ENCODE measurements at regions not wholly inside any gene's neighbourhood (a gene's known extent, or its start where the extent isn't known, plus 50 kb on each side); places are given as distances from the start of the nearest gene placed in this dataset.

DNA sequence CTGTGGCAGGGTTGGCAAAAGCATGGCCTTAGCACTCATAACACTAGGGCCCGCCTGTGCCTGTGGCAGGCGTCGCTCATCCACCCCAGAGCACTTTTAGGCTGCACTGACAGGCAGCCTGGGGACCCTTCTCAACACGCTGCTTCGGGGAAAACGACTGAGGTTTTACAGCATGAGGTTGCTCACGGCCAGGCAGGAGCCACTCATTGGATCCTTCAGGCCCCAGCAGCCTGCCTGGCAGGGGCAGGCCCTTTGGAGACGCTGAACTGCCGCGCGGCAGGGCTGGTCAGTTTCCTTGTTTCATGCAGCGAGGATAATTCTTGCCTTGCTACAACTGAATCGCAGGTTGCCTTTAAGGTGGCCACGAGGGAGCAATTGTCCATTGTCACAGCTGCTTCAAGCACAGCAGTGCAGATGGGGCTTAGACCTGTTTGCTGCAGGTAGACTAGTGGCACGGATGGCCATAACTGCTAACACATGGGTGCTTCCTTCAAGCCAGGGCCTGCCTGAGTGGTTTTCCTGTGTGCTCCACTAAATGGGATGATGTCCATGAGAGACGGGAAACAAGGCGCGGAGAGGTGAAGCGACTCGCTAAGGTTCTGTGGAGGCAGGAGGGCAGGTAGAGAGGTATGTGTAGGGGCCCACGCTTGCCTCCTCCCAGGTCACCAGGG is 49.9 kb upstream of the HS6ST1 start:
- no peak for DNase-seq (ENCODE audit: low spot score)

DNA sequence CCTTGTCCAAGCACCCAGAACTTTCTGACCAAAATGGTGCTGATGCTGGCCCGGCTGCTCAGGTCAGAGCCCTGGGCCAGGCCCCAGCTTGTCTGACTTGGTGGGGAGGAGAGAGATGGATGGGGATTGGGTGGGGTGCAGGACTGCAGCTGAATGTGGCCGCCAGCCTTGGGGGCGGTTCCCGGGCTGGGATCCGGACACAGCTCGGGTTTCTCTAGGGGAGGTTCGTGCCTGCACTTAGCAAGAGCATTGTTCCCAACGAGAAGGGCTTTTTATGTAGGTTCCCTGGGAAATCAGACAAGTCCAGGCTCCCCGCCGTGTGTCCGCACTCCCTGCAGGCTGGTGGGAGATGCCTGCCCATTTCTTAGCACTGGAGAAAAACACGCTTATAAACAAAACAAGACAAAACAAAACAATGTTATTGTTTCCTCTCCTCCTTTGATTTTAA is 50.5 kb upstream of the HS6ST1 start:
- DNase-seq (ENCODE audit: low spot score): peak; percentile 76

- DNase-seq (ENCODE audit: low spot score): peak; percentile 88
Measured at GRCh38 chr2:128369602-128370467, 51.2 kb upstream of the HS6ST1 start.

DNA sequence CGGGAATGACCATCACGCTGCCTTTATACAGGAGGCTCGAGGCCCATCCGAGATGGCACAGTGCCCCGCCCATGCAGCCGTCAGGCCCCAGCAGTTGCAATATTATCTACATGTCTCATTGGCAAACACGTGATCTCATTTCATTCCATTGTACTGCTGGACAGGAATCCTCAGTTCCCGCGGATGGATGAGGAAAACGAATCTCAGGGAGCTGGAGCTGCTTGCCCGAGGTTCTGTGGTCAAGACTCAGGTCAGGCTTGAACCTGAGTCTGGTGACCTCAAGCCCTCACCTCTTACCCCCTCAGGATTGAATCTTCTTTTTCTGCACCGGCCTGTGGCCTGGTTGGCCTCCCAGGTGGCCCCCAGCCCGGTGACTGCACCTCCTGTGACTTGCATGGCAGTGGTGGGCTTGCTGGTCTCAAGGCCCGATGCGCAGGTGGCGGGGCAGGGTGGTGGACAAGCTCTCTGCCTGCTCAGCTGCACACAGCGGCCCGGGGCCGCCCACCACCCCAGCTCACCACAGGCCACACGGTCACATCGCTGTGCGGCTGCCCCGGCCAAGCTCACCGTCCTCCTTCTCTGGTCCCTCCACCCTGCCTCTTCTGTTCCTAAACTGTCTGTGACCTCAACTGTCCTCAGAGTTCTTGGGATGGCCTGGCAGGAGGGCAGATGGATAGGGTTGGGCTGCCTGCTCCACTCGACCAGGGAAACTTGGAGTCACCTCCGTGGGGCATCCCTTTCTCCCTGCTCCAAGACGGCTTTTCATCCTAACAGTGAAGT is 52.0 kb upstream of the HS6ST1 start:
- DNase-seq (ENCODE audit: low spot score): no peak

DNA sequence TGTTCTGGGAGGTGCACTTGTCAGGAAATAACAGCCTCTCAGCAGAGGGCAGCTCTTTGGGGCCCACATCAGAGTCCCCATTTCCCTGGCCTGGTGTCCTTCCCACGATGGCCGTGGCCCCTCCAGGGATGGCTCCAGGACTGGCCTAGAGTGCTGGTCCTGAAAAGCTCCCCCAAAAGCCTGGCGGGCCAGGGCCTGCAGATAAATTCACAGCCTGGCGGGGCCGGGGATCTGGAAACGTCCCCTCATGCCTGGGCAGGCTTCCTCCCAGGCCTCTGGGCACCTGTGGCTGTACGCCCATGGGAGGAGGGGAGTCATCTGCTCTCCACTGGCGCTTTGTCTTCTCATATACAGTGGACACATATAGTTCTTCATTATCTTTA is 52.6 kb upstream of the HS6ST1 start:
- DNase-seq (ENCODE audit: low spot score): no peak

GRCh38 chr2:128371648-128372345 is 53.1 kb upstream of the HS6ST1 start:
- DNase-seq (ENCODE audit: low spot score): no peak

- no peak for DNase-seq (ENCODE audit: low spot score)
Measured at GRCh38 chr2:128372621-128373341, 54.1 kb upstream of the HS6ST1 start.

DNA sequence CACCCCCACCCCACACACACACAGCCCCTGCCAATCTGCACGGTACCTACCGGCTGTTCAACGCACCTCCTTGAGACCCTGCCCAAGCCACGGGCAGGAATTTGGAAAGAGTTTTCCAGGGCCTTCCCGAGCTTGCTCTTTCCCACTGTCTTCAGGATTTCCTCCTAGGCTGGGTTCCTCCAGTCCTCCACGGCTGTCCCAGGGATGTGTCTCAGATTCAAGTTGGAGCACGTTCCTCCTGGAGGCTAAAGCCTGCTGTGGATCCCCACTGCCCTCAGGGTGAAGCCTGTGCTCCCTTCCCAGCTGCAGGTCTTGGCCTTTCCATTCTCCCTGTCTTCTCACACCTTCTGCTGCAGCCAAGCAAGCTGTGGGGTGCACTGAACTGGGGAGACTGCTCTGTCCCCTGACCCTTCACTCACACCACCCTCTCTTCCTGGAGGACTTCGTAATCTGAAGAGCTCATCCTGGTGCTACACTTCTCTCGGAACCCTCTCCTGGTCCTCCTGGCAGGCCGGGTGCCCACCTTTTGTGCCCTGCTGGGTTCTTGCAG is 54.9 kb upstream of the HS6ST1 start:
- DNase-seq (ENCODE audit: low spot score): no peak

DNA sequence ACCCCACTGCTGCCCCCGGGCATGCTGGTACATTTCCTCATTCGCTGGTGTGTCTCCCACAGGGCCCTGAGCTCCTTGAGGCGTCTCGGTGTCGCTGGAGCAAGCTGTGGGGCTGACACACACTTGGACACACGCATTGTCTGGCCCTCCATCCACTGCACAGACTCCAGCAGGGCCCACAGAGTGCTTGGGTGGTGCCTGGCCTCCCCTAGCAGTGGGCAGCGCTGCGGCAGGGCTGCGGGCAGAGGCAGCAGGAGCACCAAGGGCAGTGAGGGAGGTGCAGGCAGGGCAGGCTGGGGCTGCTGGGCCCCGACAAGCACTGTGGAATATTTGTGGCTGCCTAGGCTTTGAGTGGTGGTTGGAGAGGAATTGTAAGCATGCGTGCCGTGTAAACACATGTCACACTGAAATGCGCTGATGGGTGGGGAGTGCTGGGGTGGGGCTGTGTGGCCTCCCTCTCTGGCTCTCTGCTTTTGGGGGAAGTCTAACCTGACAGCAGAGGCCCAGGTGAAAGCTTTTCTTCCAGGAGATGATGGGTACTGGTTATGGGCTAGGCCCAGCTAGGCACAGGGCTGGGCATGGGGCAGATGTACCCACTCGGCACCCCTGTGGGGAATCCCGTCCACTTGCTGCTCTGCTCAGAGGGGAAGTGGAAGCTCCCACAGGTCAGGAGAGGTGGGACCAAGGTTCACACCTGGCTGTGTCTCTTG is 55.5 kb upstream of the HS6ST1 start:
- DNase-seq (ENCODE audit: low spot score): no peak

DNA sequence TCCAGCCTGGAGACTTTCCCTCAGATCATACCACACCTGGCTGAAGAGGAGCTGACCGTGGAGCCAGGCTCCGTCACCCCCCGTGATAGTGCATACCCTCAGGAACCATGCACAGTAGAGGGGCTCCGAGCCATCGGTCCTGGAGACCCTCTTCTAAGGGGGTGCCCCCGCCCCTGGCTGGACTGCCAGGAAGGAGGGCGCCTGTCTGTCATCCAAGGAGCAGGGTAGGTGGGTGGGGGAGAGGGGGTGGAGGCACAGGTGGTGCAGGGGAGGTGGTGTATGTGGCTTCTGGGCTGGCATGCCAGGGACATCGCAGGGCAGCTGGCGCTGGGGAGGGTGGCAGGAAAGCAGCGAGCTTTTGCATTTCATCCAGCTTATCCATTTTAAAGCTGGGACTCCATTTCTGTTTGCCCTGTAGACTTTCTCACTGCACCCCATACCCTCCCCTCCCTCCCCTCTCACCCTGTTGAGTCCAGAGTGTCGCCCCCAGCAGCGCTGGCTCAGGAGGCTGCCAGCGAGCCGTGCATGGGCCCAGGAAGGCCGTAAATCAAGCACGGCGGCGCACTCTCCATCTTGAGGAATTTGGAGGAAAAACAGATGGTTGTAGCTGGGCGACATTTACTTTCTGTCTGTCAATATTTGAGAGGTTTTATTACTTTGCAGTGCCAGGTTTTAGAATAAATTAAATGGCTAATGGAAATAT is 56.2 kb upstream of the HS6ST1 start:
- no peak for DNase-seq (ENCODE audit: low spot score)

DNA sequence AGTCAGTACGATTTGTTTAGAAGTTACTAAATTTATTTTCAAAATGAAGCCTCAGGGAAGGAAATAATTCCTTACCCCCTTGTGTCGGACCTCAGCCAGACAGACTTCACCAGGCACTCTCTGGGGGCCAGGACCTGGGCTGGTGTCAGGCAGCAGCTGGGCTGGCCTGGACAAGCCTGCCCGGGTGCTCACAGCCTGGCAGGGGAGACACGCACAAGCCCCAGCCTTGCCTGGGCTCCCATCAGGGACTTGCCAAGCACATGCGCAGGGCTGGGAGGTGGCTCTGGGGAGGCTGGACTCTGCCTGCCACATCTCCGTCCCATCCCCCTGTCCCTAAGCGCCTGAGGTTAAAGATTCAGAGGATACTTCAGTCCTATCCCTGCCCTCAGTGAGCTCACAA is 56.8 kb upstream of the HS6ST1 start:
- no peak for DNase-seq (ENCODE audit: low spot score)

GRCh38 chr2:128376241-128377041 is 57.8 kb upstream of the HS6ST1 start:
- no peak for DNase-seq (ENCODE audit: low spot score)

GRCh38 chr2:128377071-128377910 is 58.6 kb upstream of the HS6ST1 start:
- DNase-seq (ENCODE audit: low spot score): peak; percentile 44

GRCh38 chr2:128378231-128379020 is 59.8 kb upstream of the HS6ST1 start:
- DNase-seq (ENCODE audit: low spot score): peak; percentile 54

- DNase-seq (ENCODE audit: low spot score): peak; percentile 62
Measured at GRCh38 chr2:128379021-128380015, 60.6 kb upstream of the HS6ST1 start.

Data from ecto neural progenitor cell (in vitro differentiated cells).